H1 (cell line): ENCODE measurements at regions not wholly inside any gene's neighbourhood (a gene's known extent, or its start where the extent isn't known, plus 50 kb on each side); places are given as distances from the start of the nearest gene placed in this dataset.

ENCODE experiments used
- CBX5 ChIP-seq: fragments of 300-800, 300-1000 bp; sonication (generic); IDR thresholded peaks from 2 replicates; pipeline ENCODE4 v1.7.1; 2016; ENCODE audit warnings: antibody characterized with exemption, low read length, low read depth
- EGR1 ChIP-seq: IDR thresholded peaks from 2 replicates; pipeline ENCODE4 v1.6.1; 2011; ENCODE audit warnings: low read depth, low read length, borderline replicate concordance
- FOSL1 ChIP-seq: IDR thresholded peaks from 2 replicates; pipeline ENCODE4 v1.6.1; 2011; ENCODE audit warnings: mild to moderate bottlenecking, low read depth, low read length, moderate library complexity; ENCODE audit not compliant: insufficient read depth
- POU5F1 ChIP-seq: IDR thresholded peaks from 2 replicates; pipeline ENCODE4 v1.6.1; 2011; ENCODE audit warnings: low read depth, mild to moderate bottlenecking, low read length, moderate library complexity
- TBP ChIP-seq: IDR thresholded peaks from 2 replicates; pipeline ENCODE4 v1.6.1; 2011; ENCODE audit warnings: low read depth, low read length, improper control_type of control experiment
- USF2 ChIP-seq: IDR thresholded peaks from 2 replicates; pipeline ENCODE4 v1.6.1; 2011; ENCODE audit warnings: low read length, improper control_type of control experiment

- no peak for TF ChIP-seq CBX5
- TF ChIP-seq FOSL1 = no peak
- TF ChIP-seq TBP = no peak
- TF ChIP-seq USF2 = no peak
- TF ChIP-seq POU5F1 = no peak
- TF ChIP-seq EGR1 = no peak
Measured at GRCh38 chr7:130881091-130881798, 147.2 kb upstream of the KLF14 start (continued).
